ENCODE measurements at regions not wholly inside any gene's neighbourhood (a gene's known extent, or its start where the extent isn't known, plus 50 kb on each side); places are given as distances from the start of the nearest gene placed in this dataset.

- no peak overlapping the region for H3K27ac ChIP-seq (ENCODE audit: low read length)
- no peaks in the 10 kb centered on the region for H3K79me2 ChIP-seq (ENCODE audit: low read length)
- no peaks in the 10 kb centered on the region for H3K9me2 ChIP-seq (replicated peaks; ENCODE audit: insufficient read depth, low read length)
- H3K9ac ChIP-seq (ENCODE audit: low read length) = no peak overlapping the region
- no peaks in the 10 kb centered on the region for H3K36me3 ChIP-seq (ENCODE audit: insufficient read depth, low read length)
- H3K4me3 ChIP-seq (ENCODE audit: low read length) = no peak overlapping the region
- H3K27me3 ChIP-seq (ENCODE audit: low read length) = no peaks in the 10 kb centered on the region
- H2AFZ ChIP-seq (ENCODE audit: low read length) = no peak overlapping the region
- DNase-seq = no peak
- no peaks in the 10 kb centered on the region for H4K20me1 ChIP-seq (ENCODE audit: insufficient read depth, low read depth, low read length)
- no peak overlapping the region for H3K4me2 ChIP-seq (ENCODE audit: low read depth, low read length, poor library complexity, severe bottlenecking)
- H3K4me1 ChIP-seq (ENCODE audit: low read length) = no peaks in the 10 kb centered on the region
- no peaks in the 10 kb centered on the region for H3K9me3 ChIP-seq (ENCODE audit: low read length)
Measured at GRCh38 chr4:81790477-81790876, 318.8 kb upstream of the RASGEF1B start.

GRCh38 chr4:81789741-81790399, 318.2 kb upstream of the RASGEF1B start:
- Histone ChIP-seq H3K36me3 (ENCODE audit: insufficient read depth, low read length) (no peaks in the 10 kb centered on the region), H3K4me3 (ENCODE audit: low read length) (no peak overlapping the region), H4K20me1 (ENCODE audit: insufficient read depth, low read depth, low read length) (no peaks in the 10 kb centered on the region), H3K9ac (ENCODE audit: low read length) (no peak overlapping the region), H3K4me1 (ENCODE audit: low read length) (no peaks in the 10 kb centered on the region), H3K79me2 (ENCODE audit: low read length) (no peaks in the 10 kb centered on the region), H3K4me2 (ENCODE audit: low read depth, low read length, poor library complexity, severe bottlenecking) (no peak overlapping the region), H2AFZ (ENCODE audit: low read length) (no peak overlapping the region), H3K9me2 (replicated peaks; ENCODE audit: insufficient read depth, low read length) (no peaks in the 10 kb centered on the region), H3K9me3 (ENCODE audit: low read length) (no peaks in the 10 kb centered on the region), H3K27me3 (ENCODE audit: low read length) (no peaks in the 10 kb centered on the region), H3K27ac (ENCODE audit: low read length) (no peak overlapping the region)
- DNase-seq = no peak

GRCh38 chr4:81789158-81789557, 317.5 kb upstream of the RASGEF1B start:
- no peaks in the 10 kb centered on the region for H3K9me3 ChIP-seq (ENCODE audit: low read length)
- no peak overlapping the region for H3K4me3 ChIP-seq (ENCODE audit: low read length)
- H3K27me3 ChIP-seq (ENCODE audit: low read length) = no peaks in the 10 kb centered on the region
- H3K79me2 ChIP-seq (ENCODE audit: low read length) = no peaks in the 10 kb centered on the region
- H3K9me2 ChIP-seq (replicated peaks; ENCODE audit: insufficient read depth, low read length) = no peaks in the 10 kb centered on the region
- no peaks in the 10 kb centered on the region for H4K20me1 ChIP-seq (ENCODE audit: insufficient read depth, low read depth, low read length)
- no peaks in the 10 kb centered on the region for H3K4me1 ChIP-seq (ENCODE audit: low read length)
- H3K9ac ChIP-seq (ENCODE audit: low read length) = no peak overlapping the region
- H3K36me3 ChIP-seq (ENCODE audit: insufficient read depth, low read length) = no peaks in the 10 kb centered on the region
- DNase-seq = no peak
- no peak overlapping the region for H2AFZ ChIP-seq (ENCODE audit: low read length)
- H3K4me2 ChIP-seq (ENCODE audit: low read depth, low read length, poor library complexity, severe bottlenecking) = no peak overlapping the region
- no peak overlapping the region for H3K27ac ChIP-seq (ENCODE audit: low read length)

GRCh38 chr4:81786766-81787165, 315.1 kb upstream of the RASGEF1B start:
- Histone ChIP-seq H4K20me1 (ENCODE audit: insufficient read depth, low read depth, low read length) (no peaks in the 10 kb centered on the region), H3K27ac (ENCODE audit: low read length) (no peak overlapping the region), H3K9me2 (replicated peaks; ENCODE audit: insufficient read depth, low read length) (no peaks in the 10 kb centered on the region), H2AFZ (ENCODE audit: low read length) (no peak overlapping the region), H3K4me1 (ENCODE audit: low read length) (no peaks in the 10 kb centered on the region), H3K4me3 (ENCODE audit: low read length) (no peak overlapping the region), H3K79me2 (ENCODE audit: low read length) (no peaks in the 10 kb centered on the region), H3K27me3 (ENCODE audit: low read length) (no peaks in the 10 kb centered on the region), H3K4me2 (ENCODE audit: low read depth, low read length, poor library complexity, severe bottlenecking) (no peak overlapping the region), H3K36me3 (ENCODE audit: insufficient read depth, low read length) (no peaks in the 10 kb centered on the region), H3K9ac (ENCODE audit: low read length) (no peak overlapping the region), H3K9me3 (ENCODE audit: low read length) (no peaks in the 10 kb centered on the region)
- DNase-seq = no peak

DNA sequence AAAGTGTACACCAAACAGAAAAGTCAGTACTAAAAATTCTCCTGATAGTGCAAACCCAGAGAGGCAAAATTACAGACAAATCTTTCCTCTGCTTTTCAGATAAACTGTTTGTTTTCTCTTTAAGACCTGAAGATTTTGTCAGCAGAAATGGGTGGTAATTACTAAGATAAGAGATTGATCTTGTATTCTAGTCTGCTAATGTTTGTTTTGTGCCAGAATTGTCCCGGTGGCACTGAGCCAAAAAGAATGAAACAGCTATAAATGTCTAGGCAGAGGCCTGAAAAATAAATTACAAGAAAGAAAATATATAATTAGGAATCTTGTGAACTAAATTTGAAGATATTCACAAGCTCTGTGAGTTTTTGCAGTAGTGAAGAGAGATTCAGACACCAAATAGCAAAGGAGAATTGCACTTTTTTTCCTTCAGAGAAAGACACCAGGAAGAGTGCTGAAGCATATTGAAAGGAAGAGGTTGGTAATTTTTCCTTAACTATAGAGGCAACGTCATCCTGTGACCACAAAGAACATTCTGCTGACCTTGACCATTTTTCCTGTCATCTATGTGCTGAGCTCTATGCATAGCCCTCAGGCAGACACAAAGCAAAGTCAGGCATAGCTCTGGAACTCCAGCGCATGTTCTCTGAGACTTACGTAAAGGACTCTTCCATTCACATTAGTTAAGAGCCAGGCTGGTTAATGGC, 314.5 kb upstream of the RASGEF1B start:
- H3K9me3 ChIP-seq (ENCODE audit: low read length) = no peaks in the 10 kb centered on the region
- H3K36me3 ChIP-seq (ENCODE audit: insufficient read depth, low read length) = no peaks in the 10 kb centered on the region
- H2AFZ ChIP-seq (ENCODE audit: low read length) = no peak overlapping the region
- no peak overlapping the region for H3K4me3 ChIP-seq (ENCODE audit: low read length)
- no peak overlapping the region for H3K9ac ChIP-seq (ENCODE audit: low read length)
- no peaks in the 10 kb centered on the region for H3K27me3 ChIP-seq (ENCODE audit: low read length)
- H3K79me2 ChIP-seq (ENCODE audit: low read length) = no peaks in the 10 kb centered on the region
- H3K4me1 ChIP-seq (ENCODE audit: low read length) = no peaks in the 10 kb centered on the region
- no peaks in the 10 kb centered on the region for H4K20me1 ChIP-seq (ENCODE audit: insufficient read depth, low read depth, low read length)
- no peaks in the 10 kb centered on the region for H3K9me2 ChIP-seq (replicated peaks; ENCODE audit: insufficient read depth, low read length)
- H3K4me2 ChIP-seq (ENCODE audit: low read depth, low read length, poor library complexity, severe bottlenecking) = no peak overlapping the region
- no peak overlapping the region for H3K27ac ChIP-seq (ENCODE audit: low read length)
- DNase-seq = no peak

GRCh38 chr4:81785338-81785737, 313.6 kb upstream of the RASGEF1B start:
- Histone ChIP-seq H3K9me3 (ENCODE audit: low read length) (no peaks in the 10 kb centered on the region), H3K27me3 (ENCODE audit: low read length) (no peaks in the 10 kb centered on the region), H3K4me1 (ENCODE audit: low read length) (no peaks in the 10 kb centered on the region), H3K4me2 (ENCODE audit: low read depth, low read length, poor library complexity, severe bottlenecking) (no peak overlapping the region), H3K4me3 (ENCODE audit: low read length) (no peak overlapping the region), H4K20me1 (ENCODE audit: insufficient read depth, low read depth, low read length) (no peaks in the 10 kb centered on the region), H2AFZ (ENCODE audit: low read length) (no peak overlapping the region), H3K27ac (ENCODE audit: low read length) (no peak overlapping the region), H3K36me3 (ENCODE audit: insufficient read depth, low read length) (no peaks in the 10 kb centered on the region), H3K9me2 (replicated peaks; ENCODE audit: insufficient read depth, low read length) (no peaks in the 10 kb centered on the region), H3K79me2 (ENCODE audit: low read length) (no peaks in the 10 kb centered on the region), H3K9ac (ENCODE audit: low read length) (no peak overlapping the region)
- DNase-seq = no peak

DNA sequence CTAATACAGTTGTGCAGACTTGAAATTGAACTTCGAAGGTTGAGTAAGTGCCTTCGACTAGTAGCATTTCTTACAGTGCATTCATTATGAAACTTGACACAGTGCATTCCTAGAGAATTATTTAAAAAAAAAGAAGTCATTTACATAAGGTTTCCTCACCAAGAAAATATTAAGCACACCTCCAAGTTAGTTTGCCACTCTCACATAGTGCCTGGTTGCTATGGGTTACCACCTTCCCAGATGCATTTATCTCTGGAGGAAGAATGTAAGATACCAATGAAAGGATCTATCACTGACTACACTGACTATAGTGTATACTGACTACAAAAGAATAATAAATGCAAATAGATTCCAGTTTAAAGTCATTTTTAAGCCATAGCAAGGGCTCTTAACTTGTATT, 311.9 kb upstream of the RASGEF1B start:
- Histone ChIP-seq H3K36me3 (ENCODE audit: insufficient read depth, low read length) (no peaks in the 10 kb centered on the region), H3K27ac (ENCODE audit: low read length) (no peak overlapping the region), H4K20me1 (ENCODE audit: insufficient read depth, low read depth, low read length) (no peaks in the 10 kb centered on the region), H3K4me1 (ENCODE audit: low read length) (no peaks in the 10 kb centered on the region), H3K9ac (ENCODE audit: low read length) (no peak overlapping the region), H3K4me2 (ENCODE audit: low read depth, low read length, poor library complexity, severe bottlenecking) (no peak overlapping the region), H2AFZ (ENCODE audit: low read length) (no peak overlapping the region), H3K27me3 (ENCODE audit: low read length) (no peaks in the 10 kb centered on the region), H3K4me3 (ENCODE audit: low read length) (no peak overlapping the region), H3K9me3 (ENCODE audit: low read length) (no peaks in the 10 kb centered on the region), H3K9me2 (replicated peaks; ENCODE audit: insufficient read depth, low read length) (no peaks in the 10 kb centered on the region), H3K79me2 (ENCODE audit: low read length) (no peaks in the 10 kb centered on the region)
- DNase-seq = no peak

- Histone ChIP-seq H3K9me3 (ENCODE audit: low read length) (no peaks in the 10 kb centered on the region), H3K79me2 (ENCODE audit: low read length) (no peaks in the 10 kb centered on the region), H3K9me2 (replicated peaks; ENCODE audit: insufficient read depth, low read length) (no peaks in the 10 kb centered on the region), H4K20me1 (ENCODE audit: insufficient read depth, low read depth, low read length) (no peaks in the 10 kb centered on the region), H3K4me2 (ENCODE audit: low read depth, low read length, poor library complexity, severe bottlenecking) (no peak overlapping the region), H2AFZ (ENCODE audit: low read length) (no peak overlapping the region), H3K27ac (ENCODE audit: low read length) (no peak overlapping the region), H3K9ac (ENCODE audit: low read length) (no peak overlapping the region), H3K4me1 (ENCODE audit: low read length) (no peaks in the 10 kb centered on the region), H3K4me3 (ENCODE audit: low read length) (no peak overlapping the region), H3K27me3 (ENCODE audit: low read length) (no peaks in the 10 kb centered on the region), H3K36me3 (ENCODE audit: insufficient read depth, low read length) (no peaks in the 10 kb centered on the region)
- no peak for DNase-seq
Measured at GRCh38 chr4:81781799-81782198, 310.1 kb upstream of the RASGEF1B start.

Measured in Karpas-422 (cell line).